NCI-H526 treated with DMSO at 0.1 percent for 48 hours (cell line): ENCODE measurements at regions not wholly inside any gene's neighbourhood (a gene's known extent, or its start where the extent isn't known, plus 50 kb on each side); places are given as distances from the start of the nearest gene placed in this dataset.
A peak's percentile ranks its signal among the peaks of the same experiment; 100 is the strongest.
"Not testable (repeated sequence)": the region's sequence is repeated elsewhere in the genome, so short reads cannot be mapped to it uniquely, and the experiment has no call there.

Source experiments
- DNase-seq: peaks from one replicate; lab custom pipeline; 2025; lab: John Stamatoyannopoulos, UW

GRCh38 chr22:22756551-22757201 lies 112.3 kb downstream of the GGTLC2 start:
- not testable (repeated sequence) for DNase-seq

- DNase-seq: not testable (repeated sequence)
Observed at GRCh38 chr22:22758101-22758807, 113.8 kb downstream of the GGTLC2 start.

GRCh38 chr22:22759371-22759770 lies 115.0 kb downstream of the GGTLC2 start:
- no peak for DNase-seq

GRCh38 chr22:22759889-22760546 lies 115.6 kb downstream of the GGTLC2 start:
- DNase-seq: no peak

GRCh38 chr22:22761606-22761962 lies 117.2 kb downstream of the GGTLC2 start:
- no peak for DNase-seq

GRCh38 chr22:22761963-22762772 lies 117.8 kb downstream of the GGTLC2 start:
- no peak for DNase-seq

- no peak for DNase-seq
Observed at GRCh38 chr22:22763512-22763911, 119.1 kb downstream of the GGTLC2 start.

- no peak for DNase-seq
Observed at GRCh38 chr22:22764085-22764484, 119.7 kb downstream of the GGTLC2 start.

- DNase-seq: no peak
Observed at GRCh38 chr22:22767876-22768602, 119.6 kb upstream of the IGLL5 start.

- no peak for DNase-seq
Observed at GRCh38 chr22:22768885-22769284, 118.7 kb upstream of the IGLL5 start.

GRCh38 chr22:22769434-22770279 lies 118.0 kb upstream of the IGLL5 start:
- no peak for DNase-seq

GRCh38 chr22:22770280-22770871 lies 117.2 kb upstream of the IGLL5 start:
- DNase-seq: peak; percentile 19

GRCh38 chr22:22770881-22771280 lies 116.7 kb upstream of the IGLL5 start:
- no peak for DNase-seq

- DNase-seq: no peak
Observed at GRCh38 chr22:22771696-22772377, 115.8 kb upstream of the IGLL5 start.

GRCh38 chr22:22772396-22772795 lies 115.2 kb upstream of the IGLL5 start:
- DNase-seq: no peak

- no peak for DNase-seq
Observed at GRCh38 chr22:22772883-22773282, 114.7 kb upstream of the IGLL5 start.

GRCh38 chr22:22773427-22773826 lies 114.2 kb upstream of the IGLL5 start:
- no peak for DNase-seq

GRCh38 chr22:22773979-22774604 lies 113.5 kb upstream of the IGLL5 start:
- no peak for DNase-seq

- DNase-seq: not testable (repeated sequence)
Observed at GRCh38 chr22:22774762-22775161, 112.9 kb upstream of the IGLL5 start.
